ENCODE measurements at regions not wholly inside any gene's neighbourhood (a gene's known extent, or its start where the extent isn't known, plus 50 kb on each side); places are given as distances from the start of the nearest gene placed in this dataset.
"Not testable (repeated sequence)": the region's sequence is repeated elsewhere in the genome, so short reads cannot be mapped to it uniquely, and the experiment has no call there.

DNA sequence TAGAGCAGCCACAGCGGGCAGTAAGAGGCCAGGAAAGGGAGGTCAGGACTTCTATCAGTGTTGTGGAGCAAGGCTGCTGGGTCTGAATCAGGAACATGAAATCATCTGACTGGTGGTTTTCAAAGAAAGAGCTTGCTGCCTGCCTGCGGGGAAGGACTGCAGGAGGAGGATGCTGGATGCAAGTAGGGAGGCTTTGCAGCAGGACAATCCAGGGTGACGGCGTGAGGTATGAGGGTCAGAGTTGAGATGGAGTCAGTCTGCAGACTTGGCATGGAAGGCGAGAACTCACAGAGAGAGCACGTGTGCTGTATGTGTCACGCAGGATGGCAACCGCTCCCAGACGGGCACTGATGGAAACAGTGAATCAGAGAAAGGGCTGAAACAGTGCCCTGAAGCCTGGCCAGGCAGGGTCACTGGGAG, 59.2 kb upstream of the CD93 start:
- WGBS = 78% methylated on average over 9 of the region's 9 CpGs
- Histone ChIP-seq H3K27ac (ENCODE audit: low read depth) (no peak overlapping the region), H3K4me1 (ENCODE audit: insufficient read depth) (no peaks in the 10 kb centered on the region), H3K36me3 (ENCODE audit: insufficient read depth) (no peaks in the 10 kb centered on the region), H3K4me3 (ENCODE audit: low read depth, low read length) (no peak overlapping the region)
- no peak for DNase-seq (ENCODE audit: extremely low spot score)

DNA sequence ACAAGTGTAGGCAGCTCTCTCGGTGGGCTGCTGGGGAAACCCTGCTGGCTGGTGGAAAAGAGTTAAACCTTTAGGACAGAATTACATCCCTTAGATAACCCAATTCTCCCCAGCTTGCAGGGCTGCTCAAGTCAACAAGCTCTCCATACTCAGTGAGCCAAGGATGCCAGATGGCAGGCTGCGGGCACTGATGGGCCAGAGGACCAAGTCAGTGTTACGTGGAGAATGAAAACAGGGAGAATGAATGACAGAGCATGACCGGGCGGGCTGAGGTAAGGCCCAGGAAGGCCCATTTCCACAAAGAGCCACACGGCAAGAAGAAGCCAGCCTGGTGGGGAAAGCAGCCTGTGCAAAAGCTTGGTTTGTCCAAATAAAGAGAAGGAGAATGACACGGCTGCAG, 58.7 kb upstream of the CD93 start:
- WGBS = 91% methylated on average over 7 of the region's 7 CpGs
- no peaks in the 10 kb centered on the region for H3K36me3 ChIP-seq (ENCODE audit: insufficient read depth)
- no peaks in the 10 kb centered on the region for H3K4me1 ChIP-seq (ENCODE audit: insufficient read depth)
- DNase-seq (ENCODE audit: extremely low spot score) = no peak
- no peak overlapping the region for H3K4me3 ChIP-seq (ENCODE audit: low read depth, low read length)
- H3K27ac ChIP-seq (ENCODE audit: low read depth) = no peak overlapping the region

DNA sequence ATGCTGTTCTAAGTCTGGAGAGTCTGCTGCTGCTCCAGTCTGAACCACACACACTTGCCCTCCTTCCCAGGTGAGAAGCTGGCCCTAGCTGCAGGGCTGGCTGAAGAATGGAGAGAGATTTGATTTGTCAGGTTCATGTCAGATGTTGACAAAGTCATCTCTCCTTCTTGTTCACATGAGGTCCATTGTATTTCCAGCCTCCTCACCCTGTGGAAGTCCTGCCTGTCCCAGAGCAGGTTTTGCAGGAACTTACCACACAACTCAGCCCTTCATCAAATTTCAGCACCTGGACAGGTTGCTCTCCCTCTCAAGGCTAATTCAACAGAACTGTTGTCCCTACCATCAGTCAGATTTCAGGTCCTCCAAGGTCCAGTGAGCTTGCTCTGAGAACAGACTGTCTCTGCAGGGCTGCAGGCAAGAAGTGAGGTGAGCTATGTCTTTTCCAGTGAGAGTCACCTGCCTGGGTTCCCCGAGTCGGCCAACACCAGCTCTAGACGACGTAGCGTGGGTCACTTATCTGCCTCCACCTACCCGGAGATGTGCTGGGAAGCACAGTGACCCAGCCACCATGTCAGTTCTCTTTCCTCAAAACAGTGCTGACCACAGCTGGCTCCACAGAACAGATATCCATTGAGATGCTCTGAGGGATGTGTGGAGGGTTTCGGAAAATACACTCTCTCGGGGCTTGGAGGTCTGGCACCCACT, 58.0 kb upstream of the CD93 start:
- H3K36me3 ChIP-seq (ENCODE audit: insufficient read depth) = no peaks in the 10 kb centered on the region
- H3K27ac ChIP-seq (ENCODE audit: low read depth) = no peak overlapping the region
- no peak overlapping the region for H3K4me3 ChIP-seq (ENCODE audit: low read depth, low read length)
- 97% methylated on average over 8 of the region's 8 CpGs for WGBS
- H3K4me1 ChIP-seq (ENCODE audit: insufficient read depth) = no peaks in the 10 kb centered on the region
- DNase-seq (ENCODE audit: extremely low spot score) = no peak

DNA sequence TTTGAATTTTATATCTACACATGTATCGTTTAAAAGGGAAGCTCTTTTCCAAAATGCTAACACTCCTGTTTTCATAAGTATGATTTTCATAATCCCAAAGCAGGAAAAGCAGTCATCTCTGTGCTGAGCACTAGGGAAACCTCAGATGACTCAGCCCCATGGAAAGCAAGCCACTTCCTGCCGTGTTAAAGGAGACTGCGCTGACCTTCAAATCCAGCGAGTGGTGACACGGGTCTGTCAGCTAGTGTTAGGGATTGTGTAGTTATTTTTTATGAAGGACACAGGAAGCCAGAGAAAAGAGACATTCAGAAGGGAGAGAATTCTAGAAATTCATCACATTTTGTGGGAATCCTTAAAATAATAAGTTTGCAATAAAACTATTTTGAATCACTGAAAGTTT, 57.0 kb upstream of the CD93 start:
- no peak overlapping the region for H3K4me3 ChIP-seq (ENCODE audit: low read depth, low read length)
- 28% methylated on average over 5 of the region's 5 CpGs for WGBS
- no peaks in the 10 kb centered on the region for H3K4me1 ChIP-seq (ENCODE audit: insufficient read depth)
- H3K36me3 ChIP-seq (ENCODE audit: insufficient read depth) = no peaks in the 10 kb centered on the region
- DNase-seq (ENCODE audit: extremely low spot score) = no peak
- no peak overlapping the region for H3K27ac ChIP-seq (ENCODE audit: low read depth)

DNA sequence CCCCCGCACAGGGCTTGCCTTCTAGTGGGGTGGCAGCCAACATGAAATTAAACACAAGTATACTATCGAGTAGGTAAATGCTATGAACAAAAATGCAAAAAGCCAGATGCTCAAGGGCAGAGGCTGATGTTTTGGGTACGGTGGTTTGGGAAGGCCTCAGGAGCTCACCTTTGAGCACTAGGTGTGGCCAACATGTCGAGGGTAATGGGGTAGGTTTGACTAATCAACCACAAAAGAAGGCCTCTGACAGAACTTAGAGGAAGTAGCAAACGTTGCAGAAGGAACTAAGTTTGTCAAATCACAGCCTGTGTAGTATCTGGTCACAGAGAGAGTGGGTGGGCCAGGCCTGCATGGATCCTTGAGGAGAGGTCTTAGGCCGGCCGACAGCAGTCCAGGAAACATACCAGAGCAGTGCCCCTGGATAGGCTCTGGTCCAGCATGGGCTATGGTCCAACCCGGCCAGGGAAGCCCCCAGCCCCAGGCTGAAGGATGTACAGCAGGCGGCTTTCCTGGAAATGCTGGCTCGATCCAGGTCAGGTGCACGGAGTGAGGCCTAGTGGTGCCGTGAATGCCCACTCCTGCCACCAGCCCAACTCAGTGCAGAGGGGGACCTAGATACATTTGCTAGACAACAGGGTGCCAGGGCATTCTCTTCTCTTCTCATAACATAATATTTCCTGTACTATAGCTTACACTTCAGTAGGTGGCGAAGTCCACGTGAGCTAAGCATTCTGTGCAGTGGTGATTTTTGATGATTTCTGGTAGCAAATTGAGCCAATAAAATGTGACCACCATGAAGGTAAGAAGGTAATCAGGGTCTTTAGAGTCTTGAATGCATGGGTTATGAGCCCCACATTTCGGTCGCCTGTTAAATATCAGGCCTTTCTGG, 56.3 kb upstream of the CD93 start:
- DNase-seq (ENCODE audit: extremely low spot score) = no peak
- WGBS = 86% methylated on average over 16 of the region's 16 CpGs
- peak overlapping the region; percentile 42 for H3K27ac ChIP-seq (ENCODE audit: low read depth)
- H3K4me3 ChIP-seq (ENCODE audit: low read depth, low read length) = no peak overlapping the region
- no peaks in the 10 kb centered on the region for H3K4me1 ChIP-seq (ENCODE audit: insufficient read depth)
- no peaks in the 10 kb centered on the region for H3K36me3 ChIP-seq (ENCODE audit: insufficient read depth)

DNA sequence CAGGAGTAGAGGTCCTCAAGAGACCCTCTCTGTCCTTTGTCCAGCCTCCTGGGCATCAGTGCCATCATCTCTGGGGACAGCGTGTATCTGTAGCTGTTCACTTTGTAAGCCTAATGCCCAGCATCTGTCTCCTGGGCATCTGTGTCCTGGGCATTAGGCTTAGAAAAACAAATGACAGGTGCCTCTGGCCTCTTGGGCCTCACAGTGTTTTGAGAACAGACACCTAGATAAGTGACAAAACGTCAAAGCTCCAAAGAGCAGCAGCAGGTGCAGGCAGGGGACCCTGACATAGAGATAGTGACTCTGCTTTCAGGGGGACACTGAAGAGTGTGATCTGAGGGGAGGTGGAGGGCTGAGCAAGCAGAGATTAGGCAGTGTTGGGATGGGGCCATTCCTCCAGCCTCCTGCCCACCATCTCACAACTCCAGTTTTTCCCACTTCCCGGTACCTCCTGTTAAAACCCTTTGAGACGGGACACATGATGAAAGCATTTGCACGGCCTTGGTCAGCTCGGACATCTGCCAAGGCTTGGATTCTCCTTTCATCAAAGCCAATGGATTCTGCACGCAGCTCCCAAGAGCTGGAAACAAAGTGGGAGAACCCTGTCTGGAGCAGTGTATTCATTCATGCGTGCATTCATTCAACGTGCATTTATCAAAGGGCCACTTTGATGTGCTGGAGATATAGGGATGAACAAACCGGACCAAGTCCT, 55.5 kb upstream of the CD93 start:
- Histone ChIP-seq H3K4me1 (ENCODE audit: insufficient read depth) (no peaks in the 10 kb centered on the region), H3K4me3 (ENCODE audit: low read depth, low read length) (no peak overlapping the region), H3K36me3 (ENCODE audit: insufficient read depth) (no peaks in the 10 kb centered on the region), H3K27ac (ENCODE audit: low read depth) (no peak overlapping the region)
- 90% methylated on average over 10 of the region's 10 CpGs for WGBS
- no peak for DNase-seq (ENCODE audit: extremely low spot score)

DNA sequence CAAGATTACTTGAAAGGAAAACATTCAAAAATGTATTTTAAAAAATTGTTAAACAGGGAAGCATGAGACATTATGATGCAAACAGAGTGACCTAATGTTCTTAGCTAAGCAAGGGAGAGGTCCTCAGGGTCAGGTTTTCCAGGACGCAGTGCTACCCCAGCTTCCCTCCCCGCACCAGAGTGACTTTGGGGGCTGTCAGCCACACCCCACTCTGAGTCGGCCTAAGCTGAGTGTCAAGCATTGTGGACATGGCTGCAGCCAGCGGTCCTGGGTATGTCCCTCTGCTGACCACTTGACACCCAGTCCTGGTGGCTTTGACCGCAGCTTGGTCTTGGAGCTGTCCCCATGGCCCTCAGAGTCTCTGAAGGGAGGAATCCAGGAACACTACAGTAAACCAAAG, 54.9 kb upstream of the CD93 start:
- H3K4me3 ChIP-seq (ENCODE audit: low read depth, low read length) = no peak overlapping the region
- 94% methylated on average over 5 of the region's 5 CpGs for WGBS
- no peak overlapping the region for H3K27ac ChIP-seq (ENCODE audit: low read depth)
- no peak for DNase-seq (ENCODE audit: extremely low spot score)
- no peaks in the 10 kb centered on the region for H3K4me1 ChIP-seq (ENCODE audit: insufficient read depth)
- H3K36me3 ChIP-seq (ENCODE audit: insufficient read depth) = no peaks in the 10 kb centered on the region

DNA sequence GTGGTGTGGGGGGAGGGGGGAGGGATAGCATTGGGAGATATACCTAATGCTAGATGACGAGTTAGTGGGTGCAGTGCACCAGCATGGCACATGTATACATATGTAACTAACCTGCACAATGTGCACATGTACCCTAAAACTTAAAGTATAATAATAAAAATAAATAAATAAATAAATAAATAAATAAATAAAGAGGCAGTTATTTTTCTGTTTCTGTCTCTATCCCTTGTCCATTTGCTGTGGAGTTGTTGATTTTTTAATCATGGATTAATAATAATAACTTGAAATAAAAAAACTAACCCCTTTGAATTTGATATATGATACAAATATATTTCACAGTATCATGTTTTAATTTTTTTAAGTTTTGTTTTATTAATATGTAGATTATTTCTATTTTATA, 53.9 kb upstream of the CD93 start:
- not testable (repeated sequence) for H3K27ac ChIP-seq (ENCODE audit: low read depth); H3K4me3 ChIP-seq (ENCODE audit: low read depth, low read length); H3K36me3 ChIP-seq (ENCODE audit: insufficient read depth); DNase-seq (ENCODE audit: extremely low spot score); H3K4me1 ChIP-seq (ENCODE audit: insufficient read depth)
- WGBS = 88% methylated on average over 1 of the region's 1 CpG

DNA sequence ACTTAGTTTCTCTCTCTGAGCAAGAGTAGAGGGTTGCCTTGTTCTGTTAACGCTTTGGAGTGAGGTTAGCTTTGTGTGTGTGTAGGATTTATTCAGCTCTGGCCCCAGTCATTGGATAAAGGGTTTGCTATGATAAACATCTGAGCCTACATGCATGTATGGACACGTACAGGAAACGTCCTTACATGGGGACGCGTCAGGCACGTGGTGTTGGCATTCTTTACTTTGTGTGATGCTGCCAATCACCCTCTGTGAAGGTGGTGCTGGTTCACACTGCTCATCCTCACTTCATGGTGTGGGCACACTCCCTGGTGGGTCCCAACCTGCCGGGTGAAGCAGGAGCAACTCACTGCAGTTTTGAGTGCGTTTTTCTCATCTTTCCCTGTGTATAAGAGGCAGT, 53.4 kb upstream of the CD93 start:
- Histone ChIP-seq H3K4me3 (ENCODE audit: low read depth, low read length) (no peak overlapping the region), H3K36me3 (ENCODE audit: insufficient read depth) (no peaks in the 10 kb centered on the region), H3K4me1 (ENCODE audit: insufficient read depth) (no peaks in the 10 kb centered on the region), H3K27ac (ENCODE audit: low read depth) (no peak overlapping the region)
- DNase-seq (ENCODE audit: extremely low spot score) = peak; percentile 57
- WGBS = 74% methylated on average over 8 of the region's 8 CpGs

DNA sequence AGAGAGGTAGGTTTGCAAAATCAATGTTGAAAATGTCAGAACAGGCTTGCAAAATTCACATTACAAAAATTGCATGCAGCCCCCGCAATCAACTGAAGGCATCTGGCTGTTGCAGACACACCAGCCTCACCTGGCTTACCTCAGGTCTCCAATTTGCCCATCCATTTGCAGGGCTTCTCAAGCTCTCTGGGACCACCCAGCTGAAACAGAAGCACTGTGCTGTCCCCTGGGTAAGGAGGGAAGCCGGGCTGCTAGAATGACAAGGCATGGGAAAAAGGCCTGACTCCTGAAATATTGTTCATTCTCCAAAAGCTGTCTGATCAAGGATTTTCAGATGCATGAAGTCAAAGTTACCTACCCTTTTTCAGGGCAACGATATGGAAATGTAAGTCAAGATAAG, 52.6 kb upstream of the CD93 start:
- Histone ChIP-seq H3K27ac (ENCODE audit: low read depth) (no peak overlapping the region), H3K36me3 (ENCODE audit: insufficient read depth) (no peaks in the 10 kb centered on the region), H3K4me1 (ENCODE audit: insufficient read depth) (no peaks in the 10 kb centered on the region), H3K4me3 (ENCODE audit: low read depth, low read length) (no peak overlapping the region)
- no peak for DNase-seq (ENCODE audit: extremely low spot score)
- 82% methylated on average over 3 of the region's 3 CpGs for WGBS

DNA sequence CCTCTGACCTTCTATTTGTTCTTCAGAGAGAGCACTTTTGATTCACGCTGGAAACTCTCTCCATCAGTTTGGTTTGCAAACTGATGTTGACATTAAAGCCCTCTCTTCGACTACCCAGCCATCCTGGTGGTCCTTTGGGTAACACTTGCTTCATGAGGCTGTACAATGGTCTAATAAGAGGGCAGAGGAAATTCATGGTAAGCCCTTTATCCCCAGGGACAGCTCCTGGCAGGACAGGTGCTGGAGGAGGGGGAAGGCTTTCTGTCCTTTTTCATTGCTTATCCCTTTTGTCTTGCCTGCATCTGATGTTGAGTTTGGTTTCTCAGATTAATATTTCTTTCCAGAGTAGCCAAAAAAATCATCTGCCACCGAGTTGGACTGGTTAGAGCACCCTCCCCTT, 52.1 kb upstream of the CD93 start:
- Histone ChIP-seq H3K4me1 (ENCODE audit: insufficient read depth) (no peaks in the 10 kb centered on the region), H3K4me3 (ENCODE audit: low read depth, low read length) (no peak overlapping the region), H3K27ac (ENCODE audit: low read depth) (no peak overlapping the region), H3K36me3 (ENCODE audit: insufficient read depth) (no peaks in the 10 kb centered on the region)
- DNase-seq (ENCODE audit: extremely low spot score) = no peak
- WGBS = 78% methylated on average over 3 of the region's 3 CpGs

DNA sequence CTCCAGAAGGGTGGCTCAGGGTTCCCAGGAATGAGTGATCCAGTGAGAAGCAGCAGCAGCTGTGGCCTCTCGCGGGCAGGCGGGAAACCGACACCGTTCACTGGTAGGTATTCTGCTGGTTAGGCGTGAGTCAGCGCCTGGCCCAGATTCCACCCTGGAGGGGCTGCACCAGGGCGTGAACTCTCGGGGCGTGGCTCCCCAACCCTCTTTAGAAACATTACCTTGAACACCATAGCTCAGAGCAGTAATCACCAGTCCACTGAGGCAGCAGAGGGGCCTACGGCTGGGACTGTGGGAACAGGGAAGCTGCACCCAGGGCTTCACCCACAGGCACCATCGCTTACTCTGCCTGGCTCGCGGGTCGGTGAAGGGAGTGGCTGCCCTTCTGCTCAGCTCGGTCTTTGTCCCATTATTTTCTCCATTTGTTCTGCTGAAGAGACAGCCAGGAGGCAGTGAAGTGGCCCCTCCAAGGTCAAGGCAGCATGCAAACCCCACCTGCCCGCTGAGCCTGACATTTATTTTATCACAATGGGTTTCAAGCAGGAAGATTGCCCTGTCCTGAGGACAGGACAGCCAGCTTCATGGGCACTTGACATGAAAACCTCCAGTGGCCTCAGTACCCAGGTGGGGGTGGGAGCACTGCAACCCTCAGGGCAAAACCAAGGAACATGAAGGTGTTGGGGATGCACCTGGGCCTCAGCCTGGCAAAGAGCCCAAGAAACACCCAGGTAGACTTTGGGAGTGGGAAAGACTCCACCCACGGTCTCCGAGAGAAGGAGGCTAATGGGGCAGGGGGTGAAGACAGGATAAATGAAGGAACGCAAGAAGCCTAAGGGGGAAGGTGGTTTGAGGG, 51.0 kb upstream of the CD93 start:
- H3K4me3 ChIP-seq (ENCODE audit: low read depth, low read length) = no peak overlapping the region
- no peak overlapping the region for H3K27ac ChIP-seq (ENCODE audit: low read depth)
- no peaks in the 10 kb centered on the region for H3K36me3 ChIP-seq (ENCODE audit: insufficient read depth)
- H3K4me1 ChIP-seq (ENCODE audit: insufficient read depth) = no peaks in the 10 kb centered on the region
- no peak for DNase-seq (ENCODE audit: extremely low spot score)
- 90% methylated on average over 20 of the region's 20 CpGs for WGBS

Measured in urinary bladder (tissue), 3 donors.